BLaER1 (cell line): ENCODE measurements at regions not wholly inside any gene's neighbourhood (a gene's known extent, or its start where the extent isn't known, plus 50 kb on each side); places are given as distances from the start of the nearest gene placed in this dataset.

ENCODE experiments used
- H3K27ac ChIP-seq: shearing (Covaris generic); formaldehyde crosslinking; 2 replicates; pipeline ENCODE4 v1.8.1; 2022
- H3K27me3 ChIP-seq: shearing (Covaris generic); formaldehyde crosslinking; 2 replicates; pipeline ENCODE4 v1.8.1; 2022
- H3K36me3 ChIP-seq: shearing (Covaris generic); formaldehyde crosslinking; 2 replicates; pipeline ENCODE4 v1.8.1; 2022
- H3K4me1 ChIP-seq: shearing (Covaris generic); formaldehyde crosslinking; 2 replicates; pipeline ENCODE4 v1.8.1; 2022
- H3K4me2 ChIP-seq: shearing (Covaris generic); formaldehyde crosslinking; 2 replicates; pipeline ENCODE4 v1.8.1; 2022
- H3K4me3 ChIP-seq: shearing (Covaris generic); formaldehyde crosslinking; 2 replicates; pipeline ENCODE4 v1.8.1; 2022
- H3K9ac ChIP-seq: shearing (Covaris generic); formaldehyde crosslinking; 2 replicates; pipeline ENCODE4 v1.8.1; 2022
- H3K9me3 ChIP-seq: shearing (Covaris generic); formaldehyde crosslinking; 2 replicates; pipeline ENCODE4 v1.8.1; 2022
- H4K20me1 ChIP-seq: shearing (Covaris generic); formaldehyde crosslinking; 2 replicates; pipeline ENCODE4 v1.8.1; 2022
- Cebpa-rat ChIP-seq: shearing (Covaris generic); IDR thresholded peaks from 2 replicates; pipeline ENCODE4 v1.8.1; 2022

- H3K27ac ChIP-seq, result no peak overlapping the region
- no peak overlapping the region for H3K9ac ChIP-seq
- no peak overlapping the region for H3K4me2 ChIP-seq
- H4K20me1 ChIP-seq, result no peaks in the 10 kb centered on the region
- no peak for TF ChIP-seq Cebpa-rat
- no peaks in the 10 kb centered on the region for H3K9me3 ChIP-seq
- no peaks in the 10 kb centered on the region for H3K36me3 ChIP-seq
- no peaks in the 10 kb centered on the region for H3K27me3 ChIP-seq
- H3K4me3 ChIP-seq, result no peak overlapping the region
- no peaks in the 10 kb centered on the region for H3K4me1 ChIP-seq
These were observed 60.7 kb upstream of the NGF start for GRCh38 chr1:115398745-115399144.
